Lung (tissue), 11 donors: ENCODE measurements at regions not wholly inside any gene's neighbourhood (a gene's known extent, or its start where the extent isn't known, plus 50 kb on each side); places are given as distances from the start of the nearest gene placed in this dataset.

ENCODE experiments used
- ATAC-seq: fragments of 200-7000 bp; cut with Tn5 transposase; one replicate; pipeline ENCODE4 v1.9.1; 2020; ENCODE audit warnings: moderate number of reproducible peaks; ENCODE audit not compliant: insufficient read depth, low FRiP score
- DNase-seq, 3 donors: peaks; one replicate each; pipeline ENCODE4 v3.0.0-alpha.2; 2013 to 2017
- H3K27ac ChIP-seq, 2 donors: one replicate each; pipeline ENCODE4 v1.5.1; 2013; ENCODE audit warnings: mild to moderate bottlenecking in 2 of 2, moderate library complexity in 2 of 2, control low read depth in 1 of 2, inconsistent platforms in 1 of 2, low read depth in 1 of 2, low read length in 1 of 2
- H3K27me3 ChIP-seq, 3 donors: one replicate each; pipeline ENCODE4 v1.5.1; 2013; ENCODE audit warnings: low read length in 2 of 3; ENCODE audit not compliant: control insufficient read depth in 3 of 3, insufficient read depth in 3 of 3
- H3K36me3 ChIP-seq, 4 donors: one replicate each; pipeline ENCODE4 v1.5.1; 2013; ENCODE audit warnings: low read length in 4 of 4, mild to moderate bottlenecking in 1 of 4, moderate library complexity in 1 of 4; ENCODE audit not compliant: control insufficient read depth in 4 of 4, insufficient read depth in 4 of 4
- H3K4me1 ChIP-seq, 5 donors: one replicate each; pipeline ENCODE4 v1.5.1; 2013; ENCODE audit warnings: low read length in 5 of 5, mild to moderate bottlenecking in 2 of 5, moderate library complexity in 1 of 5; ENCODE audit not compliant: control insufficient read depth in 5 of 5, insufficient read depth in 5 of 5
- H3K4me3 ChIP-seq: one replicate; pipeline ENCODE4 v1.5.1; 2013; ENCODE audit warnings: mild to moderate bottlenecking, control low read depth, moderate library complexity
- H3K9ac ChIP-seq, 2 donors: one replicate each; pipeline ENCODE4 v1.5.1; 2013; ENCODE audit warnings: low read length in 2 of 2, control low read depth in 1 of 2; ENCODE audit not compliant: insufficient read depth in 1 of 2
- H3K9me3 ChIP-seq, 4 donors: one replicate each; pipeline ENCODE4 v1.5.1; 2013; ENCODE audit warnings: low read length in 3 of 4, mild to moderate bottlenecking in 1 of 4, moderate library complexity in 1 of 4; ENCODE audit not compliant: control insufficient read depth in 4 of 4, insufficient read depth in 3 of 4
- WGBS, 2 donors: extraction: QIAGEN DNeasy Blood & Tissue Kit; methylation state at CpG; one replicate each; pipeline ENCODE4 v1.1.7; 2013; 5-methylcytosine and 5-hydroxymethylcytosine counted together
- TF ChIP-seq, protein P1 (sequence below): IDR thresholded peaks from 2 replicates; pipeline ENCODE4 v1.5.1; 2012; ENCODE audit warnings: mild to moderate bottlenecking; ENCODE audit errors: control extremely low read depth, extremely low read depth
- donor health status: control.
- donor health status: control.
- donor health status: Bipolar disorder and iron deficiency.
- donor health status: healthy.
- donor health status: DM: yes; HTN: yes; CAD: no.

DNA sequence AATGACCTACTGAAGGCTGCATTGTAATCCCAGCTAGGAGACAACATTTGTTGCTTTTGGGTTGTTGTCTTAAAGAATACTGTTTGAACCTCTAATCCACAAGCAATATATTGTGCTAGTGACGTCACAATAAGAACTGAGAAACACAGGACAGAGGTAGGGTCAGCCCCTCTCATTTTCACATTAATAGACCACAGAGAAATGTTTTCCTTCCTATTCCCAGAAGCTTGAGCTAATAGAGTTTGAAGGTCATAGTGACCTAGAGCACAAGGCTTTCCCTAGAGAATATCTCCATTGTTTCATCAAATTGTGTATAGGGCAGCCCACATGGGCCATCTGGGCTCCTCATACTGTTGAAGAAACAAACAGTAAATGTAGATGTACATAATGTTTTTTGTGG is 300.9 kb upstream of the AKR1E2 start:
- H3K27ac ChIP-seq: no peak overlapping the region
- no peaks in the 10 kb centered on the region for H3K27me3 ChIP-seq
- no peaks in the 10 kb centered on the region for H3K36me3 ChIP-seq
- H3K4me3 ChIP-seq: no peak overlapping the region
- DNase-seq (no peak), ATAC-seq (no peak)
- peaks cover 0 to 2% (median 0%) of the 10 kb centered on the region in 4 donors for H3K9me3 ChIP-seq
- WGBS, 2 donors: 74 to 86% methylated on average over 1 of the region's 1 CpG
- TF ChIP-seq, protein P1, sequence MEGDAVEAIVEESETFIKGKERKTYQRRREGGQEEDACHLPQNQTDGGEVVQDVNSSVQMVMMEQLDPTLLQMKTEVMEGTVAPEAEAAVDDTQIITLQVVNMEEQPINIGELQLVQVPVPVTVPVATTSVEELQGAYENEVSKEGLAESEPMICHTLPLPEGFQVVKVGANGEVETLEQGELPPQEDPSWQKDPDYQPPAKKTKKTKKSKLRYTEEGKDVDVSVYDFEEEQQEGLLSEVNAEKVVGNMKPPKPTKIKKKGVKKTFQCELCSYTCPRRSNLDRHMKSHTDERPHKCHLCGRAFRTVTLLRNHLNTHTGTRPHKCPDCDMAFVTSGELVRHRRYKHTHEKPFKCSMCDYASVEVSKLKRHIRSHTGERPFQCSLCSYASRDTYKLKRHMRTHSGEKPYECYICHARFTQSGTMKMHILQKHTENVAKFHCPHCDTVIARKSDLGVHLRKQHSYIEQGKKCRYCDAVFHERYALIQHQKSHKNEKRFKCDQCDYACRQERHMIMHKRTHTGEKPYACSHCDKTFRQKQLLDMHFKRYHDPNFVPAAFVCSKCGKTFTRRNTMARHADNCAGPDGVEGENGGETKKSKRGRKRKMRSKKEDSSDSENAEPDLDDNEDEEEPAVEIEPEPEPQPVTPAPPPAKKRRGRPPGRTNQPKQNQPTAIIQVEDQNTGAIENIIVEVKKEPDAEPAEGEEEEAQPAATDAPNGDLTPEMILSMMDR: no peak
- peaks cover 0 to 4% (median 0%) of the 10 kb centered on the region in 5 donors for H3K4me1 ChIP-seq
- H3K9ac ChIP-seq: no peak overlapping the region

DNA sequence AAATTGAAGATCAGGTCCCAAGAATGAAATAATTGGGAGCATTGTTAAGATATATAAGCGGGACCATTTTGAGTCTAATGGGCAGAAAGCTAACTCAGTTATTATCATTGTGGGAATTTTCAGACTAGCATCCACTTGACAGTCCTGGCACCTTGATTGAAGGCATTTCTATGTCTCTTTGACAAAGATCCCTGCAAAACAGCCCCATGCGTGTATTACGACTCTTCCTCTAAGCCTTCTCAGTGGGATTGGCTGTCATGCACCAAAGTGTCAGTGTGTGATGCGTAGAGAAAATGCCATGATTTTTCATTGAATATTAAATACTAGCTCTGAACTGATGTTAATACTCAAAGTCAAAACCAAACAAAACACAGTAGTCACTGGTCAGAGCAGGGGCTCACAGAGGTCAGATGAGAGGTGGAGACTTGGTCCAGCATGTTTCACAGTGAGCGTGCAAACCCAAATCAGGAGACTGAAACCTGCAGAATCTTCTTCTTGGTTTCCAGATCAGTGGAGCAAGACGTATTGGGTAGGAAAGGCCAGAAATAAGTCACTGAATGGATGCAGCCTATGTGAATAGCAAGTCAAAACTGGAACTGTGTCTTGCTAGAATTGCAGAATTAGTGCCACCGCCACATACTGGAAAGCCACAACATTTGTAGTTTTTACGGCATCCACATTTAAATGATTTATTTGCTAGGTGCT is 303.6 kb upstream of the AKR1E2 start:
- Histone ChIP-seq H3K9me3 (peaks cover 0 to 2% (median 0%) of the 10 kb centered on the region in 4 donors), H3K9ac (no peak overlapping the region), H3K36me3 (no peaks in the 10 kb centered on the region), H3K4me1 (peaks cover 0 to 4% (median 0%) of the 10 kb centered on the region in 5 donors), H3K4me3 (no peak overlapping the region), H3K27me3 (no peaks in the 10 kb centered on the region), H3K27ac (no peak overlapping the region)
- DNase-seq: no peak
- no peak for ATAC-seq
- TF ChIP-seq, protein P1: no peak
- 96 to 97% methylated on average over 8 of the region's 8 CpGs for WGBS, 2 donors

DNA sequence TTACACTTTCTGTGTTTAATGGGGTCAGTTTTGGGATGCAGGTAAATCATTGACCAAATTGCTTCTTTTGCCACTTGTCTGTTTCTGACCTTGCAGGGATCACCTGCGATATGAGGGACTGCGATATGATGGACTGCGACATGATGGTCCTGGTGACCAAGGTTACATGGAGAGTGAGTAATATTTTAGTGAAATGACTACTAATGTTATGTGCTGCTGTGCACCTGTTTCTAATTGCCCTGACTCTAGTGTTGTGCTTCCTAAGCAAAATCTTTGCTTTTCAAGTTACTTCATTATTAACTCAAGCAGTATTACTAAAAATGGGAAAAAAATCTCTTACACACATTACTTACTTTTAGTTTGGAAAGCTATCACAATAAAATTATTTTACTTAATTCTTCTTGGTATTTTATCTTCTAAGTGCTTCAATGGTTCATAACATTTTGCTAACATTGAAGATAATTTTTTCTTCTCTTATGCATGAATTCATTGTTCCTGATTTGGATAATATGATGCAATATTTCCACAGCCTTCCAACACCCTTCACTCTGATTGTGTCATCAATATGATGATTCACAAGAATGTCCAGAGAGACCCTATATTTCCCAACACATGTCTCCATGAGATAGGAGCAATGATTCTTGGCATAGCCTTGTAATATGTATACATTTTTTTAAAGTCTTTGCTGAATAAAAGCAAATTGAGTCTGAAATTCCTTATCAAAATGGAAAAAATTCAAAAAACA is 306.2 kb upstream of the AKR1E2 start:
- no peaks in the 10 kb centered on the region for H3K36me3 ChIP-seq
- H3K4me1 ChIP-seq: peaks cover 0 to 10% (median 0%) of the 10 kb centered on the region in 5 donors
- H3K9ac ChIP-seq: no peak overlapping the region
- H3K9me3 ChIP-seq: peaks cover 0 to 4% (median 0%) of the 10 kb centered on the region in 4 donors
- TF ChIP-seq, protein P1: no peak
- ATAC-seq (no peak), DNase-seq (peak in 2 of 3 donors; percentile 31 to 63)
- no peak overlapping the region for H3K4me3 ChIP-seq
- H3K27me3 ChIP-seq: no peaks in the 10 kb centered on the region
- H3K27ac ChIP-seq: no peak overlapping the region
- WGBS, 2 donors: 98% methylated on average over 3 of the region's 3 CpGs
